ENCODE measurements at regions not wholly inside any gene's neighbourhood (a gene's known extent, or its start where the extent isn't known, plus 50 kb on each side); places are given as distances from the start of the nearest gene placed in this dataset.
"Not testable (repeated sequence)": the region's sequence is repeated elsewhere in the genome, so short reads cannot be mapped to it uniquely, and the experiment has no call there.

DNA sequence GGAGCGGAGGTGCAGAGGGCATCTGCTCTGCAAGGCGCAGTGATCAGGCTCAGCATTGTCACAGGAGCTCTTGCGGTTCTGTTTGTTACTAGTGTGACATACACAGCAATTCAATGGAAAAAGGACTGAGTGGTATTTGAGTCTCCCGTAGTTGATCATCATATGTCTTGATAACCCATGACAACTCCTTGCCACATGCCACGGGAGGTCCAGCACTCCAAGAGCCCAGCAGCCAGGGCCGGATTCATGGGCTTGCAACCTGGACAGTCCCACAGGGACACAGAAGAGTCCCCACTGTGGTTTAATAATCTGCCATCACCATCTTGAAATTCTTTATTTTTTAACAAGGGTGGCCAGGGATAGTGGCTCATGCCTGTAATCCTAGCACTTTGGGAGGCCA lies 58.1 kb upstream of the ROPN1B start:
- TF ChIP-seq, protein P1, sequence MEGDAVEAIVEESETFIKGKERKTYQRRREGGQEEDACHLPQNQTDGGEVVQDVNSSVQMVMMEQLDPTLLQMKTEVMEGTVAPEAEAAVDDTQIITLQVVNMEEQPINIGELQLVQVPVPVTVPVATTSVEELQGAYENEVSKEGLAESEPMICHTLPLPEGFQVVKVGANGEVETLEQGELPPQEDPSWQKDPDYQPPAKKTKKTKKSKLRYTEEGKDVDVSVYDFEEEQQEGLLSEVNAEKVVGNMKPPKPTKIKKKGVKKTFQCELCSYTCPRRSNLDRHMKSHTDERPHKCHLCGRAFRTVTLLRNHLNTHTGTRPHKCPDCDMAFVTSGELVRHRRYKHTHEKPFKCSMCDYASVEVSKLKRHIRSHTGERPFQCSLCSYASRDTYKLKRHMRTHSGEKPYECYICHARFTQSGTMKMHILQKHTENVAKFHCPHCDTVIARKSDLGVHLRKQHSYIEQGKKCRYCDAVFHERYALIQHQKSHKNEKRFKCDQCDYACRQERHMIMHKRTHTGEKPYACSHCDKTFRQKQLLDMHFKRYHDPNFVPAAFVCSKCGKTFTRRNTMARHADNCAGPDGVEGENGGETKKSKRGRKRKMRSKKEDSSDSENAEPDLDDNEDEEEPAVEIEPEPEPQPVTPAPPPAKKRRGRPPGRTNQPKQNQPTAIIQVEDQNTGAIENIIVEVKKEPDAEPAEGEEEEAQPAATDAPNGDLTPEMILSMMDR (IDR thresholded peaks at IDR 0.05; ENCODE audit: low read length) = not testable (repeated sequence)
- not testable (repeated sequence) for TF ChIP-seq EZH2phosphoT487 (IDR thresholded peaks at IDR 0.05; ENCODE audit: low read length)
